Stimulated activated CD4-positive, alpha-beta T cell treated with anti-CD3 and anti-CD28 coated beads, Interleukin-2, amount 100 ng/mL, for 24 hours (primary cell): ENCODE measurements at regions not wholly inside any gene's neighbourhood (a gene's known extent, or its start where the extent isn't known, plus 50 kb on each side); places are given as distances from the start of the nearest gene placed in this dataset.
"Not testable (repeated sequence)": the region's sequence is repeated elsewhere in the genome, so short reads cannot be mapped to it uniquely, and the experiment has no call there.

Source experiments
- DNase-seq, 2 donors: peaks; one replicate each; pipeline ENCODE4 v3.0.0-alpha.2; 2020

DNA sequence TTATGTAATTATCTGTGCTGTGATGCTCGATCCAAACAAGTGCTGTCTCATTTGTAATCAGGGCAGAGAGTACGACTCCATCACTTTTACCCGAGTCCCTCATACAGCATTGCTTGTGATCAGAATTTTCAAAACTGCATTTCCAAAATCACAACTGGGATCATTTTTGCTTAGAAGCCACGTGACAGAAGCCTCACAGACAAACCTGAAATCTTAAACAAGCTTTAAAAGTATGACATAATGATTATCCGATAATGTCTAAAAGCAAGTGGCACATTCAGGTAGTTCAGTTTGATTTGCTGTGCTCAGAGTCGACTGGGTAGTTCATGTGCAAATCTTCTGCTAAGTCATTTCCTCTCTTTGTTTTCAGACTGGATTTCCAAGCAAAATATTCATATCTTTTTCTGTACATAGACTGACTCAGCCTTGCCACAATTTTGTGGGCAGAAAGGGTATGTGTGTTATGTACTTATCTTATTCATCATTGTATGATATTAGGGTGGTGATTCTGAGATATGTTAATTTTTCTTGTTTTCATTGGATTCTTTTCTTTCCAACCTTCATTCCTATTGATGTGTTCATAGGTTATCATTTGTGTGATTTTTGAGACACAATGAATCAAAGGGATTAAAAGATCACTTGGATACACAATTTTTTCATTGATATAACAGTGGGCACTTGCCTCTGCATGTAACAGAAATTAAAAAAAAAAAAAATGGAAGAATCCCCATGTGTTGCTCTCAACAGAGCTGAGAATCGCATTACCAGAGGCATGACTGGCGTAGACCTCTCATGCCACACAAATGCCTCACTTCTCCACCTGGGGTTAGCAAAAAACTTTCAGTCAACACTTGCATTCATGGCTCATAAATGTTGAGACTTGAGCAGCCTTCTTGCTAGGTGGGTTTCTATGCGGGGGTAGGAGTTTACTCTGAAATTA is 355.7 kb downstream of the LTN1 start:
- DNase-seq: no peak

DNA sequence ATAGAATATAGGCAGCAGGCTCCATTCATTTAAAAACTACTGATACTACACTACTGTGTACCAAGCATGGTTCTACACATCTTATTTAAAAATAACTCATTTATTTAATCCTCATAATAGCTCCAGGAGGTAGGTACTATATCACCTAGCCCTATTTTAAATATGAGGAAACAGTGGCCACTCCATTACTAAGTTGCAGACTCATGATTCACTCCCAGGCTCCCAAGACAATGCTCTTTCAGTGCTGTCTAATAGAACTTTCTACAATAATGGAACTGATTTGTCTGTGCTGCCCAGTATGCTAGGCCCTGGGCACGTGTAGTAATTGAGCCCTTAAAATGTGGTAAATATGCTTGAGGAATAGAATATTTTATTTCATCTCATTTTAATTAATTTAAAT is 357.1 kb downstream of the LTN1 start:
- no peak for DNase-seq

DNA sequence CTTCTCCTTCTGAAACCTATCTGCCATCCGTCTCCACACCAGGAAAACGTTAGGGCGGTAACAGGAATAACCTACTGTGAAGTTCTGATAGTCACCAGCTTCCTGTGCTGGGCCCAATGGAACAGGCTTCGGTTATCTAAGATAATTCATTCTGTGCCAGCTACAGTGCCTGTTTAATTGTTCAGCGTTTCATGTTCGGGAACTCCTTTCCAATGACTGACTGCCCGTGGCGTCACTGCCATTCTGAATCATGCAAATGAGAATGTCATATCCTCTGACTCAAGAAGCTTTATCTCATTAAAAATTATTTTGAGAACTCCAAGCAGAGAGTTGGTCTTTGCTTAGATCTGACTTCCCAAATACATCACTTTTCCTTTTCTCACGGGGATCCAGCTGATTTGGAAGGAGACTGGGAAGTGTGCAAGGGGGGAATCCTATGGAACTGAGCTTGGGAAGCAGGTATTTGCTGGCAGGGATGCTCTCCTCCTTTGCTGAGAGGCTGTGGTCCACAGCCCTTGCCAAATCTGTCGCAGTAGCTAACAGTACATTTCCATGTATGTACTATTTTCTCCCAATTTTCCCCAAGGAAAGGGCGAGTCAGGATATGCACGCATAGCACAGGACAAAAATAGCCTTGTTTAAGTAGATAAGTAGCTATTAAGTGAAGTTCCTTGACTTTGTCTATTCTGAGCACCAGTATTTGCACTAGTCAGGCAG is 358.7 kb downstream of the LTN1 start:
- peak in 1 of 2 donors; percentile 6 for DNase-seq

DNA sequence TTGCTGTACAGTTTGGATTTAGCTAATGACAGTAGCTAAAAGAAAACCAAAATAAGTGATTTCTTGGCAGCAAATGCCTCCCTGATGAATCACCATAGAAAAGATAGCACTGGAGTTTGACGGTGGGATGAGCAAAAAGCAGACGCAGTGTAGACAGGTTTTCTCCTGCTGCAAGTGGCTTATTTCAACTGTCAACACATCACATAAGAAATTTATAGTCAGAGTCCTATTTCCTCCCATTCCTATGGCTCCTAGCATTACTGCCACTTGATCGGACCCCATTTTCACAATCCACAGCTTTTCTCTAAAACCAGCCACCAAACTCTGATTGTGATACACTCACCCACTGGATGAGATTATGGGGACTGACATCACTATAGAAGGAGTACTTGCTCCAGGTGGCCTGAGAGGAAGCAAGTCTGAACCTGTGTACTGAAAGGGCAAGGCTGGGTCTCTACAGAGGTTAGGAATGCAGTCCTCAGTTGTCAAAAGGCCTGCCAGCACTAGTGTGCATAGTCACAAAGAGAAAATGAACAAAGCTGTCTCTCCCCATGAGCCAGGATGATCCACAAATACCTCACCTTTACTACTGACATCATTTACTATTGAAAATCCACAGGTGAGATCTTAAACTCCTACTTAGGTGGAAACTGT is 359.8 kb downstream of the LTN1 start:
- DNase-seq: no peak

DNA sequence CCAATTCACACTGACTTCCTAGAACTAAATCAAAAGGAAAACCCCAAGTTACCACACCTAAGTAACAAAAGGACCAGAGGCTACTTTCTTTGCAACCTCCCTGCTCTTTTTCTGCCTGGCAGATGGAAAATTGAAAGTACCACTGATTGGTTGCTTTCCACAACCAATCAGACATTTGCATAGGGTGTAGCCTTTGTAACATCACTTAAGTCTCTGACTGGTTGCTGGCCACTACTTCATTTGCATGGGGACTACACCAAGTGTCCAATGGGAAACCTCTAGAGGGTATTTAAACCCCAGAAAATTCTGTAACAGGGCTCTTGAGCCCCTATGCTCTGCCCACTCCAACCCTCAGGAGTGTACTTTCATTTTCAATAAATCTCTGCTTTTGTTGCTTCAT is 365.0 kb downstream of the LTN1 start:
- no peak for DNase-seq

DNA sequence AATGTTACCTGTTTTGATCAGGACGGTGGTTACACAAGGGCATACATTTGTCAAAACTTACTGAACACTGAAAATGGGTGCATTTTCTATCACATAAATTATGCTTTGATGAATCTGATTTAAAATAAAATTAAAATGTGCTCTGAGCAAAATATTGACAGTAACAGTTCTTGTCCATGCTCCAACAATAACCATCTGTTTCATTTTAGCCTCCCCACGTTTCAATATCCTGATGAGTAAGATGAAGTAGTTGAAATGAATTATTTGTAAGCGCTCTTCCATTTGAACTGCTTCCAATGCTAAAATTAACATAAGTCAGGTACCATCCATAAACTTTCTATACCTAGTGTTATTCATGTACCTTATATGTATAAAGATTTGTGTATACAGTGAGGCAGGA is 365.4 kb downstream of the LTN1 start:
- no peak for DNase-seq

DNA sequence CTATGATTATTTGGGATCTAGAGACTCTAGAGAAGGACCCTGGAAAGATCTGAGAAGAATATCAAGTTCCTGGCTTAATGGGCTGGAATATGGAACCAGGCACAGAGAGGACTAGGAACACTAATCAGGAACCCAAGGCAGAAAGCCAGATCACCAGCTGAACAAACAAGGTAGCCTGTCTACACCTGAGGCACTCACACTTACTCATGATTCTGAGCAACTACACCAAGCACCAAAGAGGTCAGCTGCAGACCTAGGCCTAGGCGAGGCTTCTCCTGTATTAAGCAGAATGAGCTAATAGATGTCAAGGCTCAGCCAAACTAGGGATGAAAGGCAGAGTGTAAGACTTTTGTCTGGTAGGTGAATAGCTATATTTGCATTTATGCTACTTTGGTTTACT is 368.1 kb downstream of the LTN1 start:
- DNase-seq: no peak

DNA sequence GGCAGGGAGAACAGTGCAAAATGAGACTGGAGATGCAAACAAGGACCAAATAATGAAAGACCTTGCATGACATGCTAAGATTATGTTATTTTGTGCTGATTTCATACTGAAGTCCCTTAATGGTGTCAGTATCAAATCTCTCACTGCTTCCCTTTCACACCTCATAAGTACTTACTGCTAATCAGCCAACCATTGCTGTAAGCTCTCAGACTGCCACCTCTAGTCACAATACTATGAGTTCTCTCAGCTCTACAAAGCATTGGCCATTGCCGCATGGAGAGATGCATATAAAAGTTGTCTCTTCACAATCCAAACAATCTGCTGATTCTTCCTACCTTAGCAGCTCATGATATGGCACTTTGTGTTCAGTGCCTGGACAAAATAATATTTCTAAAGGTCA is 375.4 kb downstream of the LTN1 start:
- no peak for DNase-seq

DNA sequence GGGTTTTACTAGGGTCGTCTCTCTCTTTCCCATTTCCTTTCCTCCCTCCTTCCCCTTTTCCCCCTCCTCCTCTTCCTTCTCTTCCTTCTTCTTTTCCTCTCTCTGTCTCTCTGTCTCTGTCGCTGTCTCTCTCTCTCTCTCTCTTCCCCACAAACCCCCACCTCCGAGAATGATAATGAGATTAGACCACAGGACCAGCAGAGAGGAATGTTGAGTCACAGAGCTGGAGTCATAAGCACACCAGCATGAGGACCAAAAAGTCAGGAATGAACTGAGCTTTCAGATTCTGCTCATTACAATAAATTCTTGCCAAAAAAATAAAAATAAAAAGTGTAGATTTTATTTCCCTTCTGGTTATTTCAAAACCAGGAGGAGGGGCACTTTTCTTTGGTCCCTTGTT is 377.4 kb downstream of the LTN1 start:
- DNase-seq: no peak

DNA sequence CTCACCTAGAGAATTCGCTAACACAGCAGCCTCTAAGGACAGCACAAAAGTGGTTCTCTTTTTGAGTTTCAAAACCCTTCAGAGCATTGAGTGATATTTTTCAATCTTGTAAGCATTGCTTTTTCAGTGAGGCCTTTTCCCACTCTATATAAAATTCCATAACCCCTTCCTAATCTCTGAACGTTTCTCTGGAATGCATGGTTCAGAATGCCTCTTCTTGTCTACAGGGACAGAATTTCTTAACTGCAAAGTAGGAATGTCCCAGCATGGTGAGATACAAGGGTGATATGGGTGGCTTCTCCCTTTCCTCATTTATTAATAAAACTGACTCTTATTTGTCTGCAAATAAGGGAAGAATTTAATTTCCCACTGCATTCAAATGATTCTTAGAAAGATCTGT is 377.9 kb downstream of the LTN1 start:
- no peak for DNase-seq

DNA sequence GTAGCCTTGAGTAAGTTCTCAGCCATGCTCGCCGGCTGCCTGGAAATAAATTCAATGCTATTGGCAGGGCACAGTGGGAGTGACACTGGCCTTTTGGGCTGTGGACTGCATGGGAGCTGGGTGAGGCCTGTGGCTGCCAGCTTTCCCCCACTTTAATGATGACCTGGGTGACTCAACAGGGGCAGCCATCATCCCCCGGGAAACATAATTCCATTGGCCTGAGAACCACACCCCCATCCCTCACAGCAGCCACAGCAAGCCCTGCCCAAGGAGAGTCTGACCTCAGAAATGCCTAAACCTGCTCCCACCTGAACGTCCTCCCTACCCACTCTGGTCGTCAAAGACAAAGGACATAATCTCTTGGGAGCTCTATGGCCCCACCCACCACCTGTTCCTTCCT is 384.0 kb downstream of the LTN1 start:
- no peak for DNase-seq

DNA sequence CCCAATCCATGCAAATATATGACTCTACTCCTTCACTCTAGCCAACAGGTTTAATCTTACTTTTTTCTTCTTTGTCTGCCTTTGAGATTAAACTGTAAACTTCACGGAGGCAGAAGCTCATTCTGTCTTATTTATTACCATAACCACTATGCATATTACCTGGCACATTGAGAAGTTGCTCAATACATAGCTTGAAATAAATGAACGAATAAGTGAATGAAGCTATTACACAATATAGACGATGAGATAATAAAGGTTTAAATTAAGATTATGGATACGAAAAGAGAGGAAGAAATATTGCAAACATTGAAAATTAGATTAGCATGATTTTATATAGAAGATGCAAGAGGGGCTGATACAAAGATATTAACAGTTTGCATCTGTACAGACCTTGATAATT is 385.1 kb downstream of the LTN1 start:
- no peak for DNase-seq

DNA sequence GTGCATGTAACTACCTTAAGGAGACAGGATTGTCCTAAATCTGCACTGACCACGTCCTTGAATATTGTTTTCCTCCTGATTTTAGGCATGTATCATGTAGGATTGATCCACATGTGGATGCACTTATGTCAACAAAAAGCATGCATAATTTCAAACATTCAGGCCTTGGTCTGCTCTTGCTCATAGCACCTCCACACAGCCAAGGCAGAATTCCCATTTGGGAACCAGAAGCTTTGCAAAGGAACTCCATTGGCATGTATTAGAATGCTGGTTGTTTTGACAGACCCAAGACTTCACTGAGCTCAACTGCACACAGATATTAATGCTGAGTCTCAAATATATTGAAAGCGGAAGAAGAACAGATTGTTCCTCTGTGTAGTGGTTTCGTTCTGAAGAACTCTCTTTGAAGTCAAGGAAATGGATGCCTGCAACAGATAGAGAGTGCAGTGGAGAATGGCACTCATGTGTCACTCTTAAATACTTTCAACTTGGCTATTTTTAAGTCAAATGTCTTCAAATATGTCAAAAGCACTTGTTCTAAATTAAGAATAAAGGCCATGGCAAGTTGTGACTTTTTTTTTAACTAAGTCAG is 387.6 kb downstream of the LTN1 start:
- no peak for DNase-seq

DNA sequence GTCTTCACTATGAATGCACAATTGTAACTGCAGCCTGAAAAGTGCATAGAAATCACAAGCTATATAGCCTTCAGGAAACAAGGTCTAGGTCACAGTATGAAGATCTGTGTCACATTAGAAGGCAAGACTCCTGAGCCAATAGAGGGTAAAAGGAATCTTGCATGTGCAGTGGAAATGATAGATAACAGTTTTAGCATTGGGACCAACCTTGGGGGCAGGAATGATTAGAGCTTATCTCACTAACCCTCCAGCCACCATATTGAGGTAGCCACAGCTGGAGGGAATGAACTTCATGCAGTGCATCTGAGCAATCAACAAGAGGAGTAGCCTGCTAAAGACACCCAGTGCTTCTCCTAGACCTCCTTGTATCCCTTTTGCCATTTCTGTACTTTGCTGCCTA is 390.1 kb downstream of the LTN1 start:
- DNase-seq: no peak

DNA sequence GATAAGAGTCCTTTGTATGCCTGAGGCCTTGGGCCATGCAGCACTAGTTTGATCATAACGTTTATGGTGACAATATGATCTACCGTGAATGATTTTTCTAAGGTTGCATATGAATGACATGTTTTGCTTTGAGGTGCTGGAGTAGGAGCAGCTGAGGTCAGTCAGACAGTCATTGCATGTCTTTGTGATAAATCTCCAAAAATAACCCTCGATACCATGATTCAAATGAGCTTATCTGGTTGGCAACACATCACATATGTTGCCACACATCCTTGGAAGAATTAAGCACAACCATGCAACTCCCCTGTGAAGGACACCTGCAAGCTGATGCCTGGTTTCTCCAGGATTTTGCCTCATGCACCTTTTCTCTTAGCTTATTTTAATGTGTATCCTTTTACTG is 394.5 kb downstream of the LTN1 start:
- DNase-seq: no peak

DNA sequence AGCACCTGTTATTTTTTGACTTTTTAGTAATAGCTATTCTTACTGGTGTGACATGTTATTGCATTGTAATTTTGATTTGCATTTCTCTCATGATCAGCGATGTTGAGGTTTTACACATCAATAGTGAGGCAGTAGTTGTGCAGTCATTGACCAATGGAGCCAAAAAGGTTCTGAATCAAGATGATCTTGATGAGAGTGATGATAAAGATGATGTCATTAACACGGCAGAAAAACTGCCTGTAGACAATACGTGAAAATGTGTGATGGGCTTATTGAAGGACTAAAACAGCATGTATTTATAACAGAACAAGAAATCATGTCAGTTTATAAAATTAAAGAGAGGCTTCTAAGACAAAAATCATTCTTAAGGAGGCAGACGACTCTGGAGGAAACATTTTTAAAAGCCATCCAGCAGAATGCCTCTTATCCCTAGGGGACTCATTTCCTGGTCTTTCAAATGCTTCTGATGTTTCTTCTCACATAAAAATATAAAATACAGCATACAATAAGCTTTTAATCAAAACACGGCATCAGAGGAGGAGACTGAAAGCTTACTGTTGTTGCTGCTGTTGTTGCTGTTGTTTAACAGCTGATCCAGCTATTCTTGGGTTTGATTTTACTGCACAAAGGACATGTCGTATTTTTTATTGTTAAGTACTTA is 400.3 kb downstream of the LTN1 start:
- no peak for DNase-seq

DNA sequence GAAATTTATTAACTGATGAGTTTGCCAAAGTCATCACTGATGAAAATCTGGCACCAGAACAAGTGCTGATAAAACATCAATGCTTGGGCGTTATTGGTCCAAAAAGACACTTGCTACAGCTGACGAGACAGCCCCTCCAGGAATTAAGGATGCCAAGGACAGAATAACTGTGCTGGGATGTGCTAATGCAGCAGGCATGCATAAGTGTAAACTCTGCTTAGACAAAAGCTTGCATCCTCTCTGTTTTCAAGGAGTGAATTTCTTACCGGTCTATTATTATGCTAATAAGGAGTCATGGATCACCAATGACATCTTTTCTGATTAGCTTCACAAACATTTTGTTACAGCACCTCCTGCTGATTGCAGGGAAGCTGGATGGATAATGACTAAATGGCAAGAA is 402.0 kb downstream of the LTN1 start:
- DNase-seq: no peak

DNA sequence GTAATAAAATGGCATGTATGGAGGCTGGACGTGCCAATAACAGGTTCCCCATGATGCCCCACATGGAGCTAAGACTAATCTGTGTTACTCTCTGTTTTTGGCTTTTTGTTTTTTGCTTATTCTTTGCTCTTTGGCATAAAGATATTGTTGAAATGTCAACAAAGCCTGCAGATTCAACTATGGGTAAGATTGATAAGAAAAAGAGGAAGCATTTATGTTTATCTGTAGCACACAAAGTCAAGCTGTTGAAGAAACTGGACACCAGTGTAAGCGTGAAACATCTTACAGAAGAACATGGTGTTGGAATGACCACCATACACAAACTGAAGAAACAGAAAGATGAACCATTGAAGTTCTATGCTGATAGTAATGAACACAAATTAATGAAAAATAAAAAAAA is 402.7 kb downstream of the LTN1 start:
- no peak for DNase-seq

DNA sequence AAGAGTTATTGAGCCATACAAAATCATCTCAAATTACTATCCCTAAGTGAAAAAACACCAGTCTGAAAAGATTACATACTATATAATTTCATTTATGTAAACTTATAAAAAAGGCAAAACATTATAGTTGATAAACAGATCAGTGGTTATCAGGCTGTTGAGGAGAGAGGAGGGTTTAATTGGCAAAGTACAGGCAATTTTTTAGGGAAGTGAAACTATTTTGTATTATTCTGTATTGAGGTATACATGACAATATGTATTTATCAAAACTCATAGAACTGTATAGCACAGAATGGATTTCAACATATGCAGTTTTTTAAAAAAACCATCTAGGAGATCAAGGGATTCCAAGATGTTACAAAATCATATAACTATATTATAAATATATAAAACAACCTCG is 403.7 kb downstream of the LTN1 start:
- DNase-seq: no peak

DNA sequence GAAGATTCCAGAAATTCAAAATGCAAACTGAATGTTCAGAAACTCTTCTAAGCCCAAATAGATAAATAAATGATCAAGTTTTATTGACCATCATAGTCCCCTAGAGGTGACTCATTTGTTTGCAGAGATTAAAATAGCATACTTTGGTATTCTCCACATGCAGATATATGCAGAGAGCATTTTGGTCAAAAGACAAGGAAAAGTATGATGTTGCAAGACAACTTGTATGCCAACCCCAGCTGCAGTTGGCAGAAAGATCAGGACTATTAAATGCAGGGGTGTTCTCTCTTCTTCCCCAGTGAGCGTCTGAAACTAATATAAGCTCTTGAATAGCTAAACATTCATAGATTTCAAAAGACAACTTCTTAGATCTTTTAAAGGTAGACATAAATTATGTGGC is 404.9 kb downstream of the LTN1 start:
- DNase-seq: no peak

DNA sequence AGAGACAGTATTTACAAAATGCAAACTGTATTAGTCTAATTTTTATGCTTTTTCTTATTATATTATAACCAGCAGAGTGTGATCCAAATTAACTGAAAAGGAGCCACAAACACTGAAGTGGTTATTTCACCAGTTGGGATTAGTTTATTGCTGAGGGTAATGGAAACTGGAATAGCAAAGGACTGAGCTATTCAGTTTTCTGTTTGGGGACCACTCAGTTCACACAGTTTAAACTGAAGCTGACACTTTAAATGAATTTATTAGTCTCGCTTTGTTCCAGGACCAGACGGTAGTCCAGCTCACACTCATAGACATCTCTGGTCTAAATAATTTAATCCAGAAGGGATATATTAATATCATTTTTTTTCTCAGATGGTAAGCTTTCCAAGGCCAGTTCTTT is 410.7 kb downstream of the LTN1 start:
- no peak for DNase-seq

DNA sequence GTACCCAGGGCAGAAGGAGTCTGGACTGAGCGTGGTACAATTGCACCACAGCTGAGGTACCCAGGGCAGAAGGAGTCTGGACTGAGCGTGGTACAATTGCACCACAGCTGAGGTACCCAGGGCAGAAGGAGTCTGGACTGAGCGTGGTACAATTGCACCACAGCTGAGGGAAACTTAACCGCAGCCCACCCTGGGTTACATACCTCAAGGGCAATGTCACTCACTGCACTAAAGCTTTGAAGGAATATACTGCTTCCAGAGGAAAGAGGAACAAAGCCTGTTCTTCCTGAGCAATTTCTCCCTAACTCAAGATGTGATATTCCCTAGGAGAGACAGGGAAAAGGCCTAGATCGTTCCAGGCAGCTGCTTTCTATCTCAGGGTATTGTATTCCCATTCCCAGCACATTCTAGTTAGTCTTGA is 411.4 kb downstream of the LTN1 start:
- not testable (repeated sequence) for DNase-seq

DNA sequence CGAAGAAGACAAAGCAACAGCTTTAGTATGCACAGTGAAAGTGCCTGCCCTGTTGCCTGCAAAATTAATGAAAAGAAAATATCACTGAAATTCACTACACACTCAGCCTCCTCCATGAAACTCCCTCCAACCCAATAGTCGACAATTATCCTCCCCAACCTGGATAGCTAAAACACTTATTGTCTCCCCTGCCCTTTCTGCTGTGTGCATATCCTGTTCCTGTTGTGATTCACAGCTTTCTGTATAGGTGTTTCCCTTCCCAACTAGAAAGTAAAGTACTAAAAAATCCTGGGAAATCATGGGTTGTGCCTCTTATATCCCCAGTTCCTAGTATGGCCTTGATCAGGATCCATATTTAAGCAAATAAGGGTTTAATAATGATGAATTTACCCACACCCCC is 412.1 kb downstream of the LTN1 start:
- DNase-seq: no peak
